DOHH2 (cell line): ENCODE measurements at regions not wholly inside any gene's neighbourhood (a gene's known extent, or its start where the extent isn't known, plus 50 kb on each side); places are given as distances from the start of the nearest gene placed in this dataset.

Experiments used
- H3F3A ChIP-seq: fragments of 200-600 bp; sonication (generic), shearing (Covaris generic); 2 replicates; pipeline ENCODE4 v1.6.0; 2016; ENCODE audit warnings: antibody characterized with exemption, mild to moderate bottlenecking; ENCODE audit not compliant: control insufficient read depth, insufficient read depth
- H3K27ac ChIP-seq: fragments of 200-600 bp; sonication (generic); 2 replicates; pipeline ENCODE4 v1.5.1; 2014; ENCODE audit warnings: low read depth, mild to moderate bottlenecking, low read length, moderate library complexity
- H3K27me3 ChIP-seq: fragments of 200-600 bp; sonication (generic); 2 replicates; pipeline ENCODE4 v1.6.1; 2014; ENCODE audit warnings: mild to moderate bottlenecking, low read length, mixed read lengths; ENCODE audit not compliant: control insufficient read depth
- H3K36me3 ChIP-seq: fragments of 200-600 bp; sonication (generic); 2 replicates; pipeline ENCODE4 v1.6.1; 2014; ENCODE audit warnings: mild to moderate bottlenecking, low read length, moderate library complexity, mixed read lengths; ENCODE audit not compliant: control insufficient read depth
- H3K4me1 ChIP-seq: fragments of 200-600 bp; sonication (generic); 2 replicates; pipeline ENCODE4 v1.6.1; 2014; ENCODE audit warnings: mild to moderate bottlenecking, low read length, mixed read lengths; ENCODE audit not compliant: control insufficient read depth
- H3K4me2 ChIP-seq: fragments of 200-600 bp; sonication (generic); 2 replicates; pipeline ENCODE4 v1.6.0; 2014; ENCODE audit warnings: mild to moderate bottlenecking, low read length, moderate library complexity
- H3K4me3 ChIP-seq: fragments of 200-600 bp; sonication (generic); 2 replicates; pipeline ENCODE4 v1.5.1; 2014; ENCODE audit warnings: mild to moderate bottlenecking, low read length, mixed read lengths
- H3K79me2 ChIP-seq: fragments of 200-600 bp; sonication (generic); 2 replicates; pipeline ENCODE4 v1.6.1; 2014; ENCODE audit warnings: mild to moderate bottlenecking, low read length, mixed read lengths; ENCODE audit not compliant: control insufficient read depth
- H3K9me2 ChIP-seq: fragments of 200-600 bp; sonication (generic); replicated peaks from 2 replicates; pipeline ENCODE4 v1.6.1; 2014; ENCODE audit warnings: mild to moderate bottlenecking, low read length, mixed read lengths; ENCODE audit not compliant: control insufficient read depth
- H3K9me3 ChIP-seq: fragments of 200-600 bp; sonication (generic); 2 replicates; pipeline ENCODE4 v1.6.1; 2014; ENCODE audit warnings: antibody characterized with exemption, low read length, mixed read lengths; ENCODE audit not compliant: control insufficient read depth, insufficient read depth
- H4K20me1 ChIP-seq: fragments of 200-600 bp; sonication (generic); 2 replicates; pipeline ENCODE4 v1.6.0; 2014; ENCODE audit warnings: low read depth, mild to moderate bottlenecking, antibody characterized with exemption, low read length, moderate library complexity; ENCODE audit not compliant: control insufficient read depth, insufficient read depth
- CTCF ChIP-seq: fragments of 200-600 bp; sonication (generic); IDR thresholded peaks from one replicate; pipeline ENCODE4 v1.5.1; 2014; ENCODE audit warnings: antibody characterized with exemption, mild to moderate bottlenecking, low read depth, low read length; ENCODE audit not compliant: poor library complexity, severe bottlenecking
- EZH2phosphoT487 ChIP-seq: fragments of 200-600 bp; sonication (generic); IDR thresholded peaks from 2 replicates; pipeline ENCODE4 v1.6.1; 2017; ENCODE audit warnings: borderline replicate concordance, mild to moderate bottlenecking, antibody characterized with exemption, low read length, moderate library complexity, mixed read lengths

- no peak for TF ChIP-seq CTCF
- TF ChIP-seq EZH2phosphoT487 = no peak
- no peaks in the 10 kb centered on the region for H4K20me1 ChIP-seq
These were observed 240.6 kb upstream of the GOLIM4 start for GRCh38 chr3:168336276-168336675.

GRCh38 chr3:168333410-168333935 lies 237.7 kb upstream of the GOLIM4 start:
- Histone ChIP-seq H3K4me2 (no peak overlapping the region), H4K20me1 (no peaks in the 10 kb centered on the region), H3K27ac (no peak overlapping the region), H3K36me3 (no peaks in the 10 kb centered on the region), H3K4me3 (no peak overlapping the region), H3K4me1 (no peaks in the 10 kb centered on the region), H3K27me3 (no peaks in the 10 kb centered on the region), H3K9me3 (no peaks in the 10 kb centered on the region), H3K79me2 (no peaks in the 10 kb centered on the region), H3K9me2 (no peaks in the 10 kb centered on the region), H3F3A (no peaks in the 10 kb centered on the region)
- TF ChIP-seq CTCF = no peak

More at GRCh38 chr3:168336276-168336675, 240.6 kb upstream of the GOLIM4 start:
- Histone ChIP-seq H3K27ac (no peak overlapping the region), H3K36me3 (no peaks in the 10 kb centered on the region), H3K79me2 (no peaks in the 10 kb centered on the region), H3K4me1 (no peaks in the 10 kb centered on the region), H3K9me2 (no peaks in the 10 kb centered on the region), H3K4me2 (no peak overlapping the region), H3F3A (no peaks in the 10 kb centered on the region), H3K27me3 (no peaks in the 10 kb centered on the region), H3K9me3 (no peaks in the 10 kb centered on the region), H3K4me3 (no peak overlapping the region)

GRCh38 chr3:168331756-168332155 lies 236.0 kb upstream of the GOLIM4 start:
- Histone ChIP-seq H3K36me3 (no peaks in the 10 kb centered on the region), H3F3A (no peaks in the 10 kb centered on the region), H3K79me2 (no peaks in the 10 kb centered on the region)

More at GRCh38 chr3:168331756-168332155, 236.0 kb upstream of the GOLIM4 start:
- Histone ChIP-seq H3K27ac (no peak overlapping the region), H3K4me1 (no peaks in the 10 kb centered on the region), H4K20me1 (no peaks in the 10 kb centered on the region), H3K4me2 (no peak overlapping the region), H3K4me3 (no peak overlapping the region), H3K9me2 (no peaks in the 10 kb centered on the region), H3K27me3 (no peaks in the 10 kb centered on the region), H3K9me3 (no peaks in the 10 kb centered on the region)
- TF ChIP-seq EZH2phosphoT487 = no peak
- TF ChIP-seq CTCF = no peak
